Loucy (cell line): ENCODE measurements at regions not wholly inside any gene's neighbourhood (a gene's known extent, or its start where the extent isn't known, plus 50 kb on each side); places are given as distances from the start of the nearest gene placed in this dataset.
A peak's percentile ranks its signal among the peaks of the same experiment; 100 is the strongest.

Source experiments
- H2AFZ ChIP-seq: fragments of 200-600 bp; sonication (generic); 2 replicates; pipeline ENCODE4 v1.6.0; 2016; ENCODE audit warnings: antibody characterized with exemption, mild to moderate bottlenecking, low read length, moderate library complexity
- H3F3A ChIP-seq: fragments of 200-600 bp; 2 replicates; pipeline ENCODE4 v1.6.0; 2016; ENCODE audit warnings: antibody characterized with exemption, low read depth, mild to moderate bottlenecking
- H3K27me3 ChIP-seq: fragments of 200-600 bp; sonication (generic); 2 replicates; pipeline ENCODE4 v1.6.1; 2014; ENCODE audit warnings: low read length, mild to moderate bottlenecking; ENCODE audit not compliant: insufficient read depth, poor library complexity, severe bottlenecking
- H3K36me3 ChIP-seq: fragments of 200-600 bp; sonication (generic); 2 replicates; pipeline ENCODE4 v1.6.1; 2016; ENCODE audit warnings: low read length; ENCODE audit not compliant: insufficient read depth
- H3K4me1 ChIP-seq: fragments of 200-600 bp; sonication (generic); 2 replicates; pipeline ENCODE4 v1.5.1; 2014; ENCODE audit warnings: low read length, mild to moderate bottlenecking; ENCODE audit not compliant: insufficient read depth, poor library complexity, severe bottlenecking
- H3K4me2 ChIP-seq: fragments of 200-600 bp; sonication (generic); 2 replicates; pipeline ENCODE4 v1.6.0; 2014; ENCODE audit warnings: antibody characterized with exemption, low read length, low read depth, mild to moderate bottlenecking; ENCODE audit not compliant: poor library complexity, severe bottlenecking
- H3K4me3 ChIP-seq: fragments of 200-600 bp; sonication (generic); 2 replicates; pipeline ENCODE4 v1.5.1; 2014; ENCODE audit warnings: low read length, mild to moderate bottlenecking, mixed read lengths; ENCODE audit not compliant: poor library complexity, severe bottlenecking
- H3K79me2 ChIP-seq: fragments of 200-600 bp; sonication (generic); 2 replicates; pipeline ENCODE4 v1.6.1; 2014; ENCODE audit warnings: low read length; ENCODE audit not compliant: insufficient read depth
- H3K9ac ChIP-seq: fragments of 200-600 bp; sonication (generic); 2 replicates; pipeline ENCODE4 v1.6.0; 2014; ENCODE audit warnings: mild to moderate bottlenecking, low read depth, low read length, moderate library complexity; ENCODE audit not compliant: poor library complexity, severe bottlenecking
- H3K9me2 ChIP-seq: fragments of 200-600 bp; sonication (generic); replicated peaks from 2 replicates; pipeline ENCODE4 v1.6.1; 2016; ENCODE audit warnings: low read depth, low read length, mixed read lengths
- H3K9me3 ChIP-seq: fragments of 200-600 bp; sonication (generic); 2 replicates; pipeline ENCODE4 v1.6.1; 2014; ENCODE audit warnings: mild to moderate bottlenecking, antibody characterized with exemption, low read length, low read depth; ENCODE audit not compliant: insufficient read depth
- H4K20me1 ChIP-seq: fragments of 200-600 bp; sonication (generic); 2 replicates; pipeline ENCODE4 v1.6.0; 2014; ENCODE audit warnings: antibody characterized with exemption, low read length, mild to moderate bottlenecking; ENCODE audit not compliant: insufficient read depth, poor library complexity, severe bottlenecking
- EZH2phosphoT487 ChIP-seq: fragments of 200-600 bp; IDR thresholded peaks from 2 replicates; pipeline ENCODE4 v1.6.1; 2018; ENCODE audit warnings: antibody characterized with exemption, mild to moderate bottlenecking, moderate library complexity, borderline replicate concordance
- TF ChIP-seq, protein P1 (sequence below): fragments of 200-600 bp; sonication (generic); conservative IDR thresholded peaks from 2 replicates; pipeline ENCODE4 v1.5.1; 2014; ENCODE audit warnings: mild to moderate bottlenecking, antibody characterized with exemption, low read length

DNA sequence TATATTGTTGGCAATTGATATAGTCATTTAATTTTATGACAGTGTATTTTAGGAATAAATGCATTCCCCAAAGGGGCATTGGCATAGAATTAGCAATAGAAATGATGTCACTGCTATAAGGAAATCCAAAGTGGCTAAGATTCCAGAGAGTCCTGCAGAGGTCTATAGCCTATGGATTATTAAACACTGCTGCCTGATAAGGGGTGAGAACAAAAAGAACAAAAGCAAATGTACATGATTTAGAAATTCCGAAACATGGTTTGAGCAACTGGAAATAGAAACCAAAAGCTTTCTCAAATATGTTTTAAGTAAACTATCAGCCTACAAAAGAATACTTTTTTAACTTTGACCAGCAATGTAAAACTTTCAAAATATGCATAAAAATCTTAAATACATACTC is 280.1 kb upstream of the RASGRP1 start:
- Histone ChIP-seq H3K4me3 (no peak overlapping the region), H3K27me3 (no peaks in the 10 kb centered on the region), H3K9ac (no peak overlapping the region), H3K9me2 (no peaks in the 10 kb centered on the region), H3F3A (no peaks in the 10 kb centered on the region), H3K4me2 (no peak overlapping the region), H3K79me2 (no peaks in the 10 kb centered on the region), H4K20me1 (no peaks in the 10 kb centered on the region), H3K36me3 (no peaks in the 10 kb centered on the region), H3K9me3 (no peaks in the 10 kb centered on the region), H3K4me1 (no peaks in the 10 kb centered on the region), H2AFZ (no peak overlapping the region)
- no peak for TF ChIP-seq EZH2phosphoT487
- TF ChIP-seq, protein P1, sequence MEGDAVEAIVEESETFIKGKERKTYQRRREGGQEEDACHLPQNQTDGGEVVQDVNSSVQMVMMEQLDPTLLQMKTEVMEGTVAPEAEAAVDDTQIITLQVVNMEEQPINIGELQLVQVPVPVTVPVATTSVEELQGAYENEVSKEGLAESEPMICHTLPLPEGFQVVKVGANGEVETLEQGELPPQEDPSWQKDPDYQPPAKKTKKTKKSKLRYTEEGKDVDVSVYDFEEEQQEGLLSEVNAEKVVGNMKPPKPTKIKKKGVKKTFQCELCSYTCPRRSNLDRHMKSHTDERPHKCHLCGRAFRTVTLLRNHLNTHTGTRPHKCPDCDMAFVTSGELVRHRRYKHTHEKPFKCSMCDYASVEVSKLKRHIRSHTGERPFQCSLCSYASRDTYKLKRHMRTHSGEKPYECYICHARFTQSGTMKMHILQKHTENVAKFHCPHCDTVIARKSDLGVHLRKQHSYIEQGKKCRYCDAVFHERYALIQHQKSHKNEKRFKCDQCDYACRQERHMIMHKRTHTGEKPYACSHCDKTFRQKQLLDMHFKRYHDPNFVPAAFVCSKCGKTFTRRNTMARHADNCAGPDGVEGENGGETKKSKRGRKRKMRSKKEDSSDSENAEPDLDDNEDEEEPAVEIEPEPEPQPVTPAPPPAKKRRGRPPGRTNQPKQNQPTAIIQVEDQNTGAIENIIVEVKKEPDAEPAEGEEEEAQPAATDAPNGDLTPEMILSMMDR = no peak

DNA sequence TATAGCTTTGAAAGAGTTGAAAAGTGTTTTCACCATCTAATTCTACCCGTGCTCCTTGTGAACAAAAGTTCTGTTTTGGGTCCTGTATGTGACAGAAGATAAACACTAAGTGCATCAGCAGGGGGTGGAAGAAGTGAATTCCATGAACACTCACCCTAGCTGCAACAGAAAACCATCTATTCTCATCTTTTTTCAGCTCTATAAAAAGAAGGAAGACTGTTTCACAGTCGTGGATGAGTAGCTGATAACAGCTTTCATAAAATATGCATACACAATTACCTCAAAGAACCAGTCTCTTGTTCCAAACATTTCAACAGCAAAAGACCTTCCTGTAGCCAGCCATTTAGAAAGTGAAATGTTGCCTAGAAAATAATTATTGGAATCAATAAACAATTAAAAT is 281.7 kb upstream of the RASGRP1 start:
- Histone ChIP-seq H3K27me3 (no peaks in the 10 kb centered on the region), H3F3A (no peaks in the 10 kb centered on the region), H3K4me3 (no peak overlapping the region), H3K79me2 (no peaks in the 10 kb centered on the region), H3K4me1 (no peaks in the 10 kb centered on the region), H3K9ac (no peak overlapping the region), H3K36me3 (no peaks in the 10 kb centered on the region), H3K9me2 (no peaks in the 10 kb centered on the region), H2AFZ (peak overlapping the region; percentile 18; the same call in 1 of the 2 replicates), H3K4me2 (no peak overlapping the region), H4K20me1 (no peaks in the 10 kb centered on the region), H3K9me3 (no peaks in the 10 kb centered on the region)
- TF ChIP-seq EZH2phosphoT487 = no peak
- TF ChIP-seq, protein P1 = no peak

DNA sequence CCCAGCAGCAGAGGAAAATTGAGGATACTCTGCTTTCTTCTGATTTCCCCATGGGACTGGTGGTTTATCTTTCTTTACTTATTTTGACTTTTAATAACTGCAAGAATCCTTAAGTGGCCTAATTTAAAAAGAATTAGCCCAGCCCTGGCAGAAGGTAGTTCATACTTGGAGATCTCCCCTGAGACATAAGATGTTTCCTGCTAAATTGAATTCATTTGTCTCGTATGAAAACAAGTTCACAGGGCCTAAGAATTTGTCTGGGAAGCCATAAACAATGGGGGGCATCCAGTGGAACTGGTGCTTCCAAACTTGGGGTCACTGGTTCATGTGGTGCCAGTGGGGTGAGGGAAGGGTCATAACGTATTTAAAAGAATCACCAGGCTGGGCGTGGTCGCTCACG is 283.1 kb upstream of the RASGRP1 start:
- Histone ChIP-seq H3K36me3 (no peaks in the 10 kb centered on the region), H2AFZ (no peak overlapping the region), H3K9ac (no peak overlapping the region), H3K9me3 (no peaks in the 10 kb centered on the region), H3K27me3 (no peaks in the 10 kb centered on the region), H3K4me1 (no peaks in the 10 kb centered on the region), H3K9me2 (no peaks in the 10 kb centered on the region), H3F3A (no peaks in the 10 kb centered on the region), H3K4me3 (no peak overlapping the region), H3K79me2 (no peaks in the 10 kb centered on the region), H4K20me1 (no peaks in the 10 kb centered on the region), H3K4me2 (no peak overlapping the region)
- TF ChIP-seq, protein P1 = no peak
- no peak for TF ChIP-seq EZH2phosphoT487
